ENCODE measurements at regions not wholly inside any gene's neighbourhood (a gene's known extent, or its start where the extent isn't known, plus 50 kb on each side); places are given as distances from the start of the nearest gene placed in this dataset.

GRCh38 chr5:74356009-74356695, 284.4 kb downstream of the ENC1 start:
- intact Hi-C loops (cut with micrococcal nuclease), result no loop called here

DNA sequence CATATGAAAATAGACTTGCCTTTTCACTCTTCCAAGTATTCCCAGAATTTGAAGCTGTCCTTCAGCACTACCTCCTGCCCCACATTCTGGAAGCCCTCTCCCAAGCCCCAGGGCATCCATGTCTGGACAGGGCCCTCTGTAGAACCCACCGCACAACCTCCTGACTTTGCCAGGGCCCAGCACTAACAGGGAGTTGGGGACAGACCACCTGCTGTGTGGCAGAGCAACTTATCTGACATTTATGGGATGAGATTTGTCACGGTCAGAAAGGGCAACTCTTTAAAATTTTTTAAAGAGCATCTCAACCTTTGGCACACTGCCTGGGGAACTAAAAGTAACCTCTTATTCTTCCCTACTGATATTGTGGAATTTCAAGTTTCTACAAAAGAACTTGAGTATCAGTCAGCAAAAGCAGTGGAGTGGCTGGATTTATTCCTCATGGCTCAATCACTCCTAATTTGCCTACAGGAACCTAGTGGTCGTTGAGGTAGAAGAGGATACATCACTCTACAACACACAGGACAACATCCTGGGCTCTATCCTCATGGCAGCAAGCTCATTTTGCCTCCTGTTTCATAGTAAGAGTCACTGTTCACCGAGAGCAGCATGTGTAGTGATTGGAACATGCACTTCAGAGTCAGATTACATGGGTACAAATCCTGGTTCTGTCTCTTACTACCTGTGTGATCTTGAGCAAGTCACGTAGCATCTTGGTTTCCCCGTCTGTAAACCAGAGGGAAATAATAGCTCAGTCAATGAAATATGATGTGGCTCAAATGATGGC, 285.3 kb downstream of the ENC1 start:
- intact Hi-C loops (cut with micrococcal nuclease), result no loop called here

GRCh38 chr5:74352256-74352655, 288.3 kb downstream of the ENC1 start:
- intact Hi-C loops (cut with micrococcal nuclease), result no loop called here

DNA sequence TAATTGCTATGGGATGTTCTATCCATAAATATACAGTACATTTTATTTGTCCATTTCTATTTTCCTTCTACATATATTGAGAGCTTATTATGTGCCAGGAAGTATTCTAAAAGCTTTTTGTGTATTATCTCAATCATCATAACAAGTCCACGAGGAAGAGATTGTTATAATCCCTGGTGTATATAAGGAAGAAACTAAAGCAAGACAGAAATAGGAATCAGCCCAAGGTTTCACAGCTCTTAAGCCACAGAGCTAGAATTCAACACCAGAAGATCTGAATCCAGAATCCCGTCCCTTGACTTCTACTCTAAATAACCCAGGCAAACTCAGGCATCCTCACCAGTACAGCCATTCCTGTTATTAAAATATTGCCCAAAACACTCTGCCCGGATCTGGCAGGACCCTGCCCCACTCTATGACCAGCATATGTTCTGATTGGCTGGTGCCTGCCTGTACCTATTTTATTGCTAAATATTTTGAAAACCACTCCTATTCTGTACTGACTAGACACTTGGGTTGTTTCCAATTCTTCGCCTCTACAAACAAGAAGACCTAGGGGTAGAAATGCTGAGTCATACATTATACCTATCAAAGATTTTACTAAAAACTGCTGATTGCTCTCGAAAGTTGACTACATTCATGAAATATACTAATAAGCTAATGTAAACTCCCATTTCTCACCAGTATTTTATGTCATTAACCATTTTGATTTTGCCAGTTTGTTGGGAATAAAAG, 297.4 kb downstream of the ENC1 start:
- intact Hi-C loops (cut with micrococcal nuclease), result no loop called here

GRCh38 chr5:74342182-74342581, 298.3 kb downstream of the ENC1 start:
- intact Hi-C loops (cut with micrococcal nuclease), result no loop called here

DNA sequence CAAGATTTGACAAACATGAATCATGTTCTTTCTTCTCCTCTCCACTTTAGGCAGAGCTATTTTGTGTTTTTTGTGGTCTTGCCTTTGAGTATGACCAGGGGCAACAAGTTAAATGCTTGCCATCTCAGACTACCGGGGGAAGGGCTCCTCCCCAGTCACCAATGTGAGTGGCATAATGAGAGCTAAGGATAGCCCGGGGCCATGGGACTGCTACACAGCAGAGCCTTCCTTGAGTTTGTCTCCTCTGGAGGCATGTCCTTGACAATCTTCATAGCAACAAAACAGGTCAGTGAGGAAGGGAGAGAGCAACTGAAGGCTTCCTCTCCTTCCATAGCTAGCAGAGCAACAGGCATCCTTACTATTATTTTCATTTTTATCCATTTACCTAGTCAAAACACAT, 299.3 kb downstream of the ENC1 start:
- intact Hi-C loops (cut with micrococcal nuclease), result no loop called here

DNA sequence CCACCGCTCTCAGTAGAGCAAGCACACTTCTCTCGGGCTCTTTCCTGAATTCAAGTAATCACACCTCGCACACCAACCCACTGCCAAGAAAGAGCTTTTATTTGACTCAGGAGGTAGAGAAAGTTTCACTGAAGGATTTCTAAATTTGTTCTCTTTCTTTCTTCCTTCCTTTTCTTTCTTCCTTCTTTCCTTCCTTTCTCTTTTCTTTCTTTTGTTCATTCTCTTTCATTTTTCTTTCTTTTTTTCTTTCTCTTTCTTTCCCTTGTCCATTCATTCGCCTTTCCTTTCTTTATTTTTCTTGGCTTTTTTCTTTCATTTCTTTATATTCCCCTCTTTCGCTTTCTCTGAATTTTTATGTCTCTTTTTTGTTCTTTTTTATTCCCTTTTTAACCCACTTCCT, 300.1 kb downstream of the ENC1 start:
- intact Hi-C loops (cut with micrococcal nuclease), result no loop called here

GRCh38 chr5:74337984-74338310, 302.6 kb downstream of the ENC1 start:
- intact Hi-C loops (cut with micrococcal nuclease), result no loop called here

GRCh38 chr5:74337254-74337983, 303.1 kb downstream of the ENC1 start:
- intact Hi-C loops (cut with micrococcal nuclease), result no loop called here

GRCh38 chr5:74336297-74336696, 304.2 kb downstream of the ENC1 start:
- intact Hi-C loops (cut with micrococcal nuclease), result no loop called here

- intact Hi-C loops (cut with micrococcal nuclease), result no loop called here
These were observed 305.7 kb downstream of the ENC1 start for GRCh38 chr5:74334762-74335384.

GRCh38 chr5:74334062-74334761, 306.3 kb downstream of the ENC1 start:
- intact Hi-C loops (cut with micrococcal nuclease), result no loop called here

DNA sequence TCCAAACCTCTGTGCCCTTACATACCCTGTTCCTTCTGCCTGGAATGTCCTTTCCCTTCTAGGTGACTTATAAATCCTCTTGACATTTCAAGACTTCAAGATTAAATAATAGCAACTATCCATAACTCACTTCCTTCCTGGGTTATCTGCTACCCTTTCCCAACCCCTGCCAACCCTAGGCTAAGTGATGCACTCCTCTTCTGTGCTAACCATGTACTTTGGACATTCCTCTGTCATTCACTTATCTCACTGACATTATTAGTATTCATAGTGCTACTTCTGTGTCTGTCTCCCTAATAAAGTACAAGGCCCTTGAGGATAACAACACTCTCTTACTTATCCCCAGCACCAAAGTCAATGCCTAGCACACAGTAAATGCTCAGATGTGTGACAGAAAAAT, 307.1 kb downstream of the ENC1 start:
- intact Hi-C loops (cut with micrococcal nuclease), result no loop called here

GRCh38 chr5:74332682-74333081, 307.8 kb downstream of the ENC1 start:
- intact Hi-C loops (cut with micrococcal nuclease), result no loop called here

GRCh38 chr5:74332006-74332405, 308.5 kb downstream of the ENC1 start:
- intact Hi-C loops (cut with micrococcal nuclease), result no loop called here

DNA sequence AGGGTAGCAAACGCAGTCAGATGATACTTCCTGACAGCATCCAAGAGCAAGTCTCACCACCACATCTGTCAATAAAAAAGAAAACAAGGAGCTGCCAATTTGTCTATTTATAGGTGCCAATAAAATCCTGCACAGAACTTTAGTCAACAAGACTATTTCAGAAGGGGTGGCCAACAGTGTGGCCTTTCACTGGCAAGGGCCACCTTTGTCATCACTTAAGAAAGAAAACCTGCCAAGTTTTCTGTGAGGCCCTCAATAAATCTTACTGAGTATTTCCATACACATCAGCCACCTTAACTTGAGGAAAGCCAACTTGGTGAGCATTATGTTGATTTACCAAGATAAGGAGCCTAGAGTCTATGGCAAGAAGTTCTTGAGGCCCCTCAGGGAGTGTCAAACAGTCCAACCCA, 312.3 kb downstream of the ENC1 start:
- intact Hi-C loops (cut with micrococcal nuclease), result no loop called here

- intact Hi-C loops (cut with micrococcal nuclease), result no loop called here
These were observed 313.2 kb downstream of the ENC1 start for GRCh38 chr5:74327339-74327685.

DNA sequence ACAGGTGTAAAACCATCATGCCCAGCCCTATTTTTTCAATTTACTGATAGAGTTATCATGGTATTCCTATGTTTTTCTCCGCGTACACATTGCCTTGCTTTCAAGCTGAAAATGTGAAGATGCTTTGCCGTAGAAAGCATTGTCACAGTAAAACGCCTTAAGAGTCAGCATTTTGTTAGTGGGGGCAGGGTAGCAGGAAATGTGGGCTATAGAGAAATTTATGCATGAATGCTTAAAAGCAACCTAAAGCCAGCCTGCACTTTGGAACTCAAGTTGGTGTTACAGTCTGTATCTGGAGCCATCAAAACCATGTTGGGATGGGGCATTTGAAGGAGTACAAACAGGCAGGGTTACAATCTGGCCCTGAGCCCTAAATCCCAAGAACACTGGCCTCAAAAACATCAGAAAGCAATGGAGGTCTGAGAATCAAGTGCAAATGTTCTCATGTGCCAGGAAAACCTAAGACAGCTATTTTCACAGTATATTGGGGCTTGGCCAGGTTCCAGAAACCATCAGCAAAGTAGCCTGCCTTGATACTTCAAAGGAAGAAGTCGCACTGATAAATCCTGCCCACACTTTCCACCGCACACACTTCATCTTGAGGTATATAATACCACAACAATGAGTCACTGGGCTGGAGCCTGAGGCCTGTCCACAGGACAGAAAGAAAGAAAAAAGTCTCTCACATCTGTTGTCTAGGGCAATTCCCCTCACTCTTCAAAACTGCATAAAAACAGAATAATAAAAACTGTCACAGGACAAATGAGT, 313.8 kb downstream of the ENC1 start:
- intact Hi-C loops (cut with micrococcal nuclease), result no loop called here

- intact Hi-C loops (cut with micrococcal nuclease), result no loop called here
These were observed 314.7 kb downstream of the ENC1 start for GRCh38 chr5:74325866-74326265.

GRCh38 chr5:74324556-74324955, 316.0 kb downstream of the ENC1 start:
- intact Hi-C loops (cut with micrococcal nuclease), result no loop called here
